GM23338 (cell line): ENCODE measurements at regions not wholly inside any gene's neighbourhood (a gene's known extent, or its start where the extent isn't known, plus 50 kb on each side); places are given as distances from the start of the nearest gene placed in this dataset.

Experiments used
- ATAC-seq: fragments of 200-7000 bp; cut with Tn5 transposase; 3 replicates; pipeline ENCODE4 v1.9.1; 2020
- DNase-seq: peaks from one replicate; pipeline ENCODE4 v3.0.0-alpha.2; 2015; ENCODE audit warnings: low spot score
- H2AFZ ChIP-seq: fragments of 200-600 bp; sonication (generic); 2 replicates; pipeline ENCODE4 v1.8.0; 2016; ENCODE audit warnings: antibody characterized with exemption, mild to moderate bottlenecking, moderate library complexity
- H3F3A ChIP-seq: fragments of 200-600 bp; sonication (generic); replicated peaks from 2 replicates; pipeline ENCODE4 v1.8.0; 2017; ENCODE audit warnings: antibody characterized with exemption, mixed run types, low read depth
- H3K27ac ChIP-seq: fragments of 200-600 bp; sonication (generic); 2 replicates; pipeline ENCODE4 v1.6.1; 2016; ENCODE audit warnings: low read depth
- H3K27me3 ChIP-seq: fragments of 200-600 bp; sonication (generic); 2 replicates; pipeline ENCODE4 v1.8.0; 2016; ENCODE audit warnings: mild to moderate bottlenecking, mixed run types, moderate library complexity; ENCODE audit not compliant: insufficient read depth
- H3K36me3 ChIP-seq: fragments of 200-600 bp; sonication (generic); 2 replicates; pipeline ENCODE4 v1.8.0; 2016; ENCODE audit warnings: mild to moderate bottlenecking; ENCODE audit not compliant: insufficient read depth
- H3K4me1 ChIP-seq: fragments of 200-600 bp; sonication (generic); 2 replicates; pipeline ENCODE4 v1.8.0; 2016; ENCODE audit warnings: mild to moderate bottlenecking, moderate library complexity; ENCODE audit not compliant: insufficient read depth
- H3K4me2 ChIP-seq: fragments of 200-600 bp; sonication (generic); 2 replicates; pipeline ENCODE4 v1.7.1; 2017; ENCODE audit warnings: mixed run types
- H3K4me3 ChIP-seq: fragments of 200-600 bp; sonication (generic); 2 replicates; pipeline ENCODE4 v1.6.1; 2016; ENCODE audit warnings: mixed run types
- H3K79me2 ChIP-seq: fragments of 200-600 bp; sonication (generic); replicated peaks from 2 replicates; pipeline ENCODE4 v1.8.0; 2017; ENCODE audit warnings: mild to moderate bottlenecking; ENCODE audit not compliant: insufficient read depth
- H3K9me2 ChIP-seq: fragments of 200-600 bp; sonication (generic); 2 replicates; pipeline ENCODE4 v1.8.0; 2017; ENCODE audit not compliant: insufficient read depth
- H4K20me1 ChIP-seq: fragments of 200-600 bp; sonication (generic); replicated peaks from 2 replicates; pipeline ENCODE4 v1.8.0; 2017; ENCODE audit warnings: mild to moderate bottlenecking; ENCODE audit not compliant: insufficient read depth
- H3K27ac Mint-ChIP-seq: 2 replicates; pipeline ENCODE4 v1.8.0; 2020; ENCODE audit warnings: inconsistent platforms, mild to moderate bottlenecking, moderate library complexity, mixed read lengths
- H3K27me3 Mint-ChIP-seq: 3 replicates; pipeline ENCODE4 v1.8.0; 2022; ENCODE audit warnings: low read depth, mild to moderate bottlenecking, moderate library complexity, mixed read lengths, inconsistent platforms; ENCODE audit not compliant: insufficient read depth, poor library complexity
- H3K36me3 Mint-ChIP-seq: 3 replicates; pipeline ENCODE4 v1.8.0; 2021; ENCODE audit warnings: low read depth, mild to moderate bottlenecking, inconsistent platforms, moderate library complexity, mixed read lengths
- H3K4me1 Mint-ChIP-seq: 3 replicates; pipeline ENCODE4 v1.8.0; 2020; ENCODE audit warnings: mild to moderate bottlenecking, inconsistent platforms, mixed read lengths
- H3K4me3 Mint-ChIP-seq: 3 replicates; pipeline ENCODE4 v1.8.0; 2021; ENCODE audit warnings: moderate library complexity, mild to moderate bottlenecking, inconsistent platforms, mixed read lengths
- H3K9me3 Mint-ChIP-seq: 3 replicates; pipeline ENCODE4 v1.8.0; 2020; ENCODE audit warnings: moderate library complexity, mild to moderate bottlenecking, inconsistent platforms, mixed read lengths
- CREB1 ChIP-seq: fragments of 250-450 bp; sonication (Bioruptor Pico); IDR thresholded peaks from 2 replicates; pipeline ENCODE4 v1.5.0; 2020; ENCODE audit warnings: low read depth, mild to moderate bottlenecking, moderate library complexity
- ETS1 ChIP-seq: IDR thresholded peaks from 2 replicates; pipeline ENCODE4 v1.6.1; 2016; ENCODE audit warnings: antibody characterized with exemption
- EZH2 ChIP-seq: fragments of 200-600 bp; sonication (generic); IDR thresholded peaks from one replicate; pipeline ENCODE4 v1.8.0; 2017; ENCODE audit warnings: antibody characterized with exemption, mild to moderate bottlenecking, low read depth; ENCODE audit not compliant: unreplicated experiment
- EZH2phosphoT487 ChIP-seq: fragments of 200-600 bp; sonication (generic); IDR thresholded peaks from one replicate; pipeline ENCODE4 v1.8.1; 2018; ENCODE audit warnings: antibody characterized with exemption; ENCODE audit not compliant: unreplicated experiment
- JUNB ChIP-seq: IDR thresholded peaks from one replicate; pipeline ENCODE4 v1.6.1; 2016; ENCODE audit warnings: antibody characterized with exemption; ENCODE audit not compliant: unreplicated experiment
- NANOG ChIP-seq: IDR thresholded peaks from 2 replicates; pipeline ENCODE4 v1.6.1; 2016; ENCODE audit warnings: antibody characterized with exemption, borderline replicate concordance
- POLR2AphosphoS5 ChIP-seq: IDR thresholded peaks from 2 replicates; pipeline ENCODE4 v1.6.1; 2016; ENCODE audit warnings: antibody characterized with exemption, low read depth
- REST ChIP-seq: IDR thresholded peaks from one replicate; pipeline ENCODE4 v1.6.1; 2018; ENCODE audit warnings: antibody characterized with exemption; ENCODE audit not compliant: unreplicated experiment
- STAT1 ChIP-seq: IDR thresholded peaks from one replicate; pipeline ENCODE4 v1.6.1; 2016; ENCODE audit warnings: antibody characterized with exemption; ENCODE audit not compliant: unreplicated experiment
- ZNF114 ChIP-seq: fragments of 250-450 bp; sonication (Bioruptor Pico); IDR thresholded peaks from 2 replicates; pipeline ENCODE4 v1.5.0; 2020; ENCODE audit warnings: mild to moderate bottlenecking, moderate library complexity
- ZNF331 ChIP-seq: fragments of 250-450 bp; sonication (Bioruptor Pico); IDR thresholded peaks from 2 replicates; pipeline ENCODE4 v1.5.0; 2020; ENCODE audit warnings: low read depth, mild to moderate bottlenecking, moderate library complexity
- ZNF462 ChIP-seq: fragments of 250-450 bp; sonication (Bioruptor Pico); IDR thresholded peaks from 2 replicates; pipeline ENCODE4 v1.5.0; 2020; ENCODE audit warnings: mild to moderate bottlenecking, moderate library complexity
- TF ChIP-seq, protein P1 (sequence below), 2 experiments: fragments of 200-600 bp in 1 of 2; sonication (generic) in 1 of 2; conservative IDR thresholded peaks; 2 replicates each; pipeline versions ENCODE4 v1.5.1 to v1.6.1; 2016 to 2017; ENCODE audit warnings: antibody characterized with exemption in 2 of 2, low read depth in 2 of 2, mild to moderate bottlenecking in 2 of 2, moderate library complexity in 1 of 2

DNA sequence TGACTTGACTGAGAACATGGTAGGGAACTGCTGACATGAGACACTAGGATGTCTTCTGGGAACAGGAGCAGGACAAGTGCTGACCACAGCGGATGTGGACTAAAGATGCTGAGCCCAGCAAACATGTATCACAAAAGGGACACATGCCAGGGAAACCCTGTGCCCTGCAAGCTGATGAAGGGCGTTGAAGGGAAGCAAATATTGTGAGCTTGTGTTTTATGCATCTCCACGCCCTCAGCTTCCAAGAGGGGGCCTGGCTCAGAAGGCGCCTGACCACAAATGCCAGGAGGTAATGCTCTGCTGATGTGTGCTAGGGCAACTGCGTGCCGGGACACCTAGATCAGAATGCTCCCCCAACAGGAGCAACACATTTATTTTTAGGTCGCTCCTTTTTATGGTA lies 207.3 kb downstream of the CXCL12 start:
- no peaks in the 10 kb centered on the region for H3K36me3 ChIP-seq
- H3K4me2 ChIP-seq: no peak overlapping the region
- Mint-ChIP-seq H3K36me3 (no peaks in the 10 kb centered on the region), H3K27ac (no peak overlapping the region), H3K4me3 (no peak overlapping the region), H3K4me1 (peaks cover 5% of the 10 kb centered on the region; the same call in 2 of the 3 replicates), H3K9me3 (no peaks in the 10 kb centered on the region), H3K27me3 (peaks cover 4% of the 10 kb centered on the region)
- no peak overlapping the region for H3K27ac ChIP-seq
- H3K79me2 ChIP-seq: no peaks in the 10 kb centered on the region
- H3K9me2 ChIP-seq: peaks cover 4% of the 10 kb centered on the region; the same call in 1 of the 2 replicates
- TF ChIP-seq EZH2phosphoT487 (no peak), EZH2 (no peak), STAT1 (no peak), NANOG (no peak), ZNF462 (CRISPR knock-in tag) (no peak), ZNF331 (no peak), ZNF114 (CRISPR knock-in tag) (no peak), ETS1 (no peak), POLR2AphosphoS5 (no peak), JUNB (no peak), CREB1 (no peak), REST (no peak)
- TF ChIP-seq, protein P1, sequence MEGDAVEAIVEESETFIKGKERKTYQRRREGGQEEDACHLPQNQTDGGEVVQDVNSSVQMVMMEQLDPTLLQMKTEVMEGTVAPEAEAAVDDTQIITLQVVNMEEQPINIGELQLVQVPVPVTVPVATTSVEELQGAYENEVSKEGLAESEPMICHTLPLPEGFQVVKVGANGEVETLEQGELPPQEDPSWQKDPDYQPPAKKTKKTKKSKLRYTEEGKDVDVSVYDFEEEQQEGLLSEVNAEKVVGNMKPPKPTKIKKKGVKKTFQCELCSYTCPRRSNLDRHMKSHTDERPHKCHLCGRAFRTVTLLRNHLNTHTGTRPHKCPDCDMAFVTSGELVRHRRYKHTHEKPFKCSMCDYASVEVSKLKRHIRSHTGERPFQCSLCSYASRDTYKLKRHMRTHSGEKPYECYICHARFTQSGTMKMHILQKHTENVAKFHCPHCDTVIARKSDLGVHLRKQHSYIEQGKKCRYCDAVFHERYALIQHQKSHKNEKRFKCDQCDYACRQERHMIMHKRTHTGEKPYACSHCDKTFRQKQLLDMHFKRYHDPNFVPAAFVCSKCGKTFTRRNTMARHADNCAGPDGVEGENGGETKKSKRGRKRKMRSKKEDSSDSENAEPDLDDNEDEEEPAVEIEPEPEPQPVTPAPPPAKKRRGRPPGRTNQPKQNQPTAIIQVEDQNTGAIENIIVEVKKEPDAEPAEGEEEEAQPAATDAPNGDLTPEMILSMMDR (conservative IDR thresholded peaks at IDR 0.05; ENCODE audit: low read depth in 2 of 2): no peak
- no peak overlapping the region for H2AFZ ChIP-seq
- H3F3A ChIP-seq: no peaks in the 10 kb centered on the region
- H3K4me3 ChIP-seq: no peak overlapping the region
- ATAC-seq (no peak), DNase-seq (no peak)
- no peaks in the 10 kb centered on the region for H3K4me1 ChIP-seq
- no peaks in the 10 kb centered on the region for H4K20me1 ChIP-seq
- H3K27me3 ChIP-seq: no peaks in the 10 kb centered on the region
